ENCODE measurements at regions not wholly inside any gene's neighbourhood (a gene's known extent, or its start where the extent isn't known, plus 50 kb on each side); places are given as distances from the start of the nearest gene placed in this dataset.

DNA sequence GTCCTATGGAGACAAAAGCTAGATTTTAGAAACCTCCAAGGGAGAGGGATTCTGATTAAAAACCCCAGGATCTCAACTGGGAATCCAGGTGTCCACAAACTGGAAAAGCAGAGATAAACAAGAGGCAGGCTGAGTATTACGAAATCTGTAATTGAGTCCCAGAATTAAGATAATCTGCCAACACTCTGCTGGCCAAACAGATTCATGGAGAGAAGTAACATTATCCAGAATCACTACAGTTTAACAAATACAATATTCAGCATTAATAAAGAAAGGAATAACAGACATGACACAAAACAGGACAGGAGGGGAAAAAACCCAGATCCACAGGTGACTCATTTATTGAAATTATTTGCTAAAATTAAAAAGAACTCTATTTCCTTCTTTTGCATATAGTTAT, 227.2 kb upstream of the NANOGP8 start:
- H3K27me3 Mint-ChIP-seq (ENCODE audit: insufficient read depth, unreplicated experiment): no peaks in the 10 kb centered on the region
- peaks cover 12% of the 10 kb centered on the region for H3K4me1 ChIP-seq
- no TSS peak for BruUV-seq (replicated peaks)
- no peak for DNase-seq
- peaks cover 8% of the 10 kb centered on the region for H3K4me1 Mint-ChIP-seq (ENCODE audit: low read depth, unreplicated experiment)
- H3K36me3 Mint-ChIP-seq (ENCODE audit: insufficient read depth, unreplicated experiment): no peaks in the 10 kb centered on the region
- H3K9me3 ChIP-seq: 0 out of 2 replicates have a peak, but pooled peaks cover 6% of the 10 kb centered on the region
- H3K9me3 Mint-ChIP-seq (ENCODE audit: unreplicated experiment): peaks cover 24% of the 10 kb centered on the region
- POLR2A ChIA-PET: no interaction called here
- no peak overlapping the region for H3K4me3 Mint-ChIP-seq (ENCODE audit: unreplicated experiment)
- H3K27ac Mint-ChIP-seq (ENCODE audit: unreplicated experiment): no peak overlapping the region
- no peaks in the 10 kb centered on the region for H3K27me3 ChIP-seq (replicated peaks; ENCODE audit: control insufficient read depth, insufficient read depth, low read length)
- H3K4me3 ChIP-seq (ENCODE audit: low read depth, low read length): no peak overlapping the region
- CTCF ChIA-PET: no interaction called here
- intact Hi-C loops (cut with micrococcal nuclease; ENCODE audit: unreplicated experiment): no loop called here
- H3K36me3 ChIP-seq (ENCODE audit: control insufficient read depth, insufficient read depth, low read length): no peaks in the 10 kb centered on the region
- TF ChIP-seq, protein P1, sequence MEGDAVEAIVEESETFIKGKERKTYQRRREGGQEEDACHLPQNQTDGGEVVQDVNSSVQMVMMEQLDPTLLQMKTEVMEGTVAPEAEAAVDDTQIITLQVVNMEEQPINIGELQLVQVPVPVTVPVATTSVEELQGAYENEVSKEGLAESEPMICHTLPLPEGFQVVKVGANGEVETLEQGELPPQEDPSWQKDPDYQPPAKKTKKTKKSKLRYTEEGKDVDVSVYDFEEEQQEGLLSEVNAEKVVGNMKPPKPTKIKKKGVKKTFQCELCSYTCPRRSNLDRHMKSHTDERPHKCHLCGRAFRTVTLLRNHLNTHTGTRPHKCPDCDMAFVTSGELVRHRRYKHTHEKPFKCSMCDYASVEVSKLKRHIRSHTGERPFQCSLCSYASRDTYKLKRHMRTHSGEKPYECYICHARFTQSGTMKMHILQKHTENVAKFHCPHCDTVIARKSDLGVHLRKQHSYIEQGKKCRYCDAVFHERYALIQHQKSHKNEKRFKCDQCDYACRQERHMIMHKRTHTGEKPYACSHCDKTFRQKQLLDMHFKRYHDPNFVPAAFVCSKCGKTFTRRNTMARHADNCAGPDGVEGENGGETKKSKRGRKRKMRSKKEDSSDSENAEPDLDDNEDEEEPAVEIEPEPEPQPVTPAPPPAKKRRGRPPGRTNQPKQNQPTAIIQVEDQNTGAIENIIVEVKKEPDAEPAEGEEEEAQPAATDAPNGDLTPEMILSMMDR (IDR thresholded peaks at IDR 0.05; ENCODE audit: insufficient read depth in 1 of 2, low read depth in 1 of 2, low read length in 1 of 2, severe bottlenecking in 1 of 2, unreplicated experiment in 1 of 2): no peak

DNA sequence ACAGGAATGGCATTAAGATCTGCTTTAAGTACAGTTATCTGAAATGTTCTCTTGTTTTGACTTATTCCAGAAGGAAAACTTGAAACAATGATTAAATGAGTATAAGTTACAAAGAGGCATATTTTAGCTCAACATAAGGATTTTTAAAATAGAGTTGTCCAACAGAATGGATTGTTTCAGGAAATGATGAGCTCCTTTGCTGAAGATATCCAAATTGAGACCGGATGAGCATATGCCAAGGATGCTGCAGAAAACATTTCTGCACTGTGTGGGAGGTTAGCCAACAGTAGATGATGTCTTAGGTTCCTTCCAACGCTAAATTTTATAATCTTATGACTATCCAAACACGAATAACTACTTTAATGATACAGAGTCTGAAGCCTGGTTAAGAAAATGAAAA, 226.5 kb upstream of the NANOGP8 start:
- no peak for DNase-seq
- H3K36me3 Mint-ChIP-seq (ENCODE audit: insufficient read depth, unreplicated experiment): no peaks in the 10 kb centered on the region
- Histone ChIP-seq H3K27me3 (replicated peaks; ENCODE audit: control insufficient read depth, insufficient read depth, low read length) (no peaks in the 10 kb centered on the region), H3K36me3 (ENCODE audit: control insufficient read depth, insufficient read depth, low read length) (no peaks in the 10 kb centered on the region), H3K4me1 (peaks cover 19% of the 10 kb centered on the region), H3K9me3 (0 out of 2 replicates have a peak, but pooled peaks cover 6% of the 10 kb centered on the region), H3K4me3 (ENCODE audit: low read depth, low read length) (no peak overlapping the region)
- no peaks in the 10 kb centered on the region for H3K27me3 Mint-ChIP-seq (ENCODE audit: insufficient read depth, unreplicated experiment)
- intact Hi-C loops (cut with micrococcal nuclease; ENCODE audit: unreplicated experiment): no loop called here
- H3K27ac Mint-ChIP-seq (ENCODE audit: unreplicated experiment): no peak overlapping the region
- peaks cover 16% of the 10 kb centered on the region for H3K9me3 Mint-ChIP-seq (ENCODE audit: unreplicated experiment)
- ChIA-PET CTCF (no interaction called here), POLR2A (no interaction called here)
- no peak overlapping the region for H3K4me3 Mint-ChIP-seq (ENCODE audit: unreplicated experiment)
- no TSS peak for BruUV-seq (replicated peaks)
- TF ChIP-seq, protein P1 (IDR thresholded peaks at IDR 0.05; ENCODE audit: insufficient read depth in 1 of 2, low read depth in 1 of 2, low read length in 1 of 2, severe bottlenecking in 1 of 2, unreplicated experiment in 1 of 2): no peak
- peaks cover 13% of the 10 kb centered on the region for H3K4me1 Mint-ChIP-seq (ENCODE audit: low read depth, unreplicated experiment)

GRCh38 chr15:35309886-35310285, 224.8 kb upstream of the NANOGP8 start:
- no TSS peak for BruUV-seq (replicated peaks)
- intact Hi-C loops (cut with micrococcal nuclease; ENCODE audit: unreplicated experiment): loop anchor here (5.0 kb wide), 1 partner anchor 132 kb away; no protein-coding TSS in a partner anchor
- H3K4me1 Mint-ChIP-seq (ENCODE audit: low read depth, unreplicated experiment): peaks cover 23% of the 10 kb centered on the region

More at GRCh38 chr15:35309886-35310285, 224.8 kb upstream of the NANOGP8 start:
- Mint-ChIP-seq H3K36me3 (ENCODE audit: insufficient read depth, unreplicated experiment) (no peaks in the 10 kb centered on the region), H3K27ac (ENCODE audit: unreplicated experiment) (no peak overlapping the region), H3K4me3 (ENCODE audit: unreplicated experiment) (no peak overlapping the region), H3K9me3 (ENCODE audit: unreplicated experiment) (no peaks in the 10 kb centered on the region), H3K27me3 (ENCODE audit: insufficient read depth, unreplicated experiment) (no peaks in the 10 kb centered on the region)
- H3K36me3 ChIP-seq (ENCODE audit: control insufficient read depth, insufficient read depth, low read length): no peaks in the 10 kb centered on the region
- H3K9me3 ChIP-seq: no peaks in the 10 kb centered on the region
- POLR2A ChIA-PET: no interaction called here
- H3K4me3 ChIP-seq (ENCODE audit: low read depth, low read length): no peak overlapping the region
- peaks cover 36% of the 10 kb centered on the region for H3K4me1 ChIP-seq
- no peaks in the 10 kb centered on the region for H3K27me3 ChIP-seq (replicated peaks; ENCODE audit: control insufficient read depth, insufficient read depth, low read length)
- TF ChIP-seq, protein P1 (IDR thresholded peaks at IDR 0.05; ENCODE audit: insufficient read depth in 1 of 2, low read depth in 1 of 2, low read length in 1 of 2, severe bottlenecking in 1 of 2, unreplicated experiment in 1 of 2): no peak
- CTCF ChIA-PET: no interaction called here
- DNase-seq: no peak

Measured in Caco-2 (cell line).